ENCODE measurements at regions not wholly inside any gene's neighbourhood (a gene's known extent, or its start where the extent isn't known, plus 50 kb on each side); places are given as distances from the start of the nearest gene placed in this dataset.

- intact Hi-C loops (cut with micrococcal nuclease) = loop anchor here (2.0 to 10.0 kb wide), 5 partner anchors 281 to 1059 kb away; no protein-coding TSS in a partner anchor
- H3K36me3 Mint-ChIP-seq (ENCODE audit: insufficient read depth, unreplicated experiment) = no peaks in the 10 kb centered on the region
- POLR2A ChIA-PET = interaction anchor here (0.6 to 3.8 kb wide), 16 partner anchors 27 to 665 kb away, joined by 3 to 80 read pairs (median 6); partner anchors contain the start of gene KLF5
- H3K4me3 Mint-ChIP-seq (ENCODE audit: unreplicated experiment) = no peak overlapping the region
- peak overlapping the region; percentile 94 for H3K27ac Mint-ChIP-seq (ENCODE audit: low read depth, unreplicated experiment)
- CTCF ChIA-PET = interaction anchor here (0.8 to 1.5 kb wide), 2 partner anchors 476 to 863 kb away, joined by 3 to 5 read pairs; no protein-coding TSS in a partner anchor
- BruUV-seq (replicated peaks) = no TSS peak
- H3K9me3 Mint-ChIP-seq (ENCODE audit: unreplicated experiment) = no peaks in the 10 kb centered on the region
- TF ChIP-seq CTCF (IDR thresholded peaks at IDR 0.05; ENCODE audit: unreplicated experiment) = no peak
- peaks cover 37% of the 10 kb centered on the region for H3K4me1 Mint-ChIP-seq (ENCODE audit: insufficient read depth, unreplicated experiment)
- DNase-seq (ENCODE audit: unreplicated experiment) = no peak
- no peaks in the 10 kb centered on the region for H3K27me3 Mint-ChIP-seq (ENCODE audit: insufficient read depth, unreplicated experiment)
These were observed 430.6 kb downstream of the KLF12 start for GRCh38 chr13:73703606-73704005.

GRCh38 chr13:73702419-73703071 is 431.7 kb downstream of the KLF12 start:
- CTCF ChIA-PET = interaction anchor here (0.6 to 1.5 kb wide), 5 partner anchors 240 to 862 kb away, joined by 3 to 5 read pairs (median 3); no protein-coding TSS in a partner anchor
- POLR2A ChIA-PET = interaction anchor here (0.6 to 3.8 kb wide), 38 partner anchors 17 to 1043 kb away, joined by 3 to 80 read pairs (median 4); partner anchors contain the start of gene KLF5
- H3K27me3 Mint-ChIP-seq (ENCODE audit: insufficient read depth, unreplicated experiment) = no peaks in the 10 kb centered on the region
- intact Hi-C loops (cut with micrococcal nuclease) = loop anchor here (2.0 to 10.0 kb wide), 5 partner anchors 280 to 1058 kb away; no protein-coding TSS in a partner anchor
- DNase-seq (ENCODE audit: unreplicated experiment) = peak; percentile 84
- peaks cover 33% of the 10 kb centered on the region for H3K4me1 Mint-ChIP-seq (ENCODE audit: insufficient read depth, unreplicated experiment)
- H3K36me3 Mint-ChIP-seq (ENCODE audit: insufficient read depth, unreplicated experiment) = no peaks in the 10 kb centered on the region
- peak overlapping the region; percentile 63 for H3K4me3 Mint-ChIP-seq (ENCODE audit: unreplicated experiment)
- H3K27ac Mint-ChIP-seq (ENCODE audit: low read depth, unreplicated experiment) = peak overlapping the region; percentile 94
- BruUV-seq (replicated peaks) = TSS peak; percentile 94
- TF ChIP-seq CTCF (IDR thresholded peaks at IDR 0.05; ENCODE audit: unreplicated experiment) = no peak
- H3K9me3 Mint-ChIP-seq (ENCODE audit: unreplicated experiment) = no peaks in the 10 kb centered on the region

GRCh38 chr13:73701160-73701559 is 433.0 kb downstream of the KLF12 start:
- Mint-ChIP-seq H3K9me3 (ENCODE audit: unreplicated experiment) (no peaks in the 10 kb centered on the region), H3K4me3 (ENCODE audit: unreplicated experiment) (no peak overlapping the region), H3K4me1 (ENCODE audit: insufficient read depth, unreplicated experiment) (peaks cover 28% of the 10 kb centered on the region), H3K27ac (ENCODE audit: low read depth, unreplicated experiment) (peak overlapping the region; percentile 94), H3K27me3 (ENCODE audit: insufficient read depth, unreplicated experiment) (no peaks in the 10 kb centered on the region), H3K36me3 (ENCODE audit: insufficient read depth, unreplicated experiment) (no peaks in the 10 kb centered on the region)
- POLR2A ChIA-PET = interaction anchor here (0.7 to 3.8 kb wide), 11 partner anchors 13 to 643 kb away, joined by 3 to 49 read pairs (median 5); no protein-coding TSS in a partner anchor
- CTCF ChIA-PET = interaction anchor here (1.0 kb wide), 1 partner anchor 638 kb away, joined by 3 read pairs; no protein-coding TSS in a partner anchor
- BruUV-seq (replicated peaks) = no TSS peak
- DNase-seq (ENCODE audit: unreplicated experiment) = no peak
- intact Hi-C loops (cut with micrococcal nuclease) = loop anchor here (5.0 to 10.0 kb wide), 4 partner anchors 279 to 1056 kb away; no protein-coding TSS in a partner anchor
- no peak for TF ChIP-seq CTCF (IDR thresholded peaks at IDR 0.05; ENCODE audit: unreplicated experiment)

- ChIA-PET CTCF (no interaction called here), POLR2A (interaction anchor here (0.6 to 1.6 kb wide), 3 partner anchors 22 to 412 kb away, joined by 3 read pairs; no protein-coding TSS in a partner anchor)
- no peak for TF ChIP-seq CTCF (IDR thresholded peaks at IDR 0.05; ENCODE audit: unreplicated experiment)
- intact Hi-C loops (cut with micrococcal nuclease) = no loop called here
- H3K9me3 Mint-ChIP-seq (ENCODE audit: unreplicated experiment) = no peaks in the 10 kb centered on the region
- no peak overlapping the region for H3K27ac Mint-ChIP-seq (ENCODE audit: low read depth, unreplicated experiment)
- peaks cover 19% of the 10 kb centered on the region for H3K4me1 Mint-ChIP-seq (ENCODE audit: insufficient read depth, unreplicated experiment)
- H3K36me3 Mint-ChIP-seq (ENCODE audit: insufficient read depth, unreplicated experiment) = peaks cover 6% of the 10 kb centered on the region
- no TSS peak for BruUV-seq (replicated peaks)
- no peak overlapping the region for H3K4me3 Mint-ChIP-seq (ENCODE audit: unreplicated experiment)
- no peak for DNase-seq (ENCODE audit: unreplicated experiment)
- no peaks in the 10 kb centered on the region for H3K27me3 Mint-ChIP-seq (ENCODE audit: insufficient read depth, unreplicated experiment)
These were observed 435.3 kb downstream of the KLF12 start for GRCh38 chr13:73698859-73699258.
